LNCAP (cell line): ENCODE measurements at regions not wholly inside any gene's neighbourhood (a gene's known extent, or its start where the extent isn't known, plus 50 kb on each side); places are given as distances from the start of the nearest gene placed in this dataset.

Experiments
- TF ChIP-seq, protein P1 (sequence below): fragments of 450-650 bp; IDR thresholded peaks from 2 replicates; pipeline ENCODE4 v1.5.1; 2017; ENCODE audit warnings: mild to moderate bottlenecking

DNA sequence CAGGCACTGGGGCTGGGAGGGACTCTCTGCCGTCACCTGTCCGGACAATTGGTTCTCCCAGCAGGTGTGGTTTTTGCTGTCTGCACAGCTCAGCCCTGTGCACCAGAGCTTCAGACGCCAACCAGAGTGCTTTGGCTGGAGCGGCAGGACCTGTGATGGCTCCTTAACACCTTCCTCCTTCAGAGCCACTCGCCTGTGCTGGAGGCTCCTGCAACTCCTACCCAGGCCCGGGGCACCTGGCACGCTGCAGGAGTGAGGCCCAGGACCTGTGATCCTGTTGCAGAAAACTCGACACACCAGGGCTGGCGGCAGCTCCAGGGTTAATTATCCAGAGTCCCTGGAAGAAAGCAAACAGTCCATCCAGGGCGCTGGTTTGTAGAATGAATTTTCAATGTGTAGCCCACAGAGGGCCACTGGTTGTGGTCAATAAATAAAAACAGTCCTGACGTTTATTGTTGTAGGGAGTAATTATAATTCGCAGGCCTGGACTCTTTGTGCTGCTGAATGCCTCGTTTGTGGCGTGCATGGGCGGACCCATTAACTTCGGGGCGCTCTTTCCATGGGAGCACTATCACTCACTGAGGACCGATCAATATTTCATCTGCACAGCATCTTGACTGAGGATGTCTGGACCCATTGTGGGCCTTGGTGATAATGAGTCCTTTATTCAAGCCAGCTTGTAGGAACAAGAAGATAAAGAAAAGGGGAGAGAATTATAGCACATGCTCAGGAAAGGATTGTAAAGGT, 339.7 kb upstream of the IRX4 start:
- TF ChIP-seq, protein P1, sequence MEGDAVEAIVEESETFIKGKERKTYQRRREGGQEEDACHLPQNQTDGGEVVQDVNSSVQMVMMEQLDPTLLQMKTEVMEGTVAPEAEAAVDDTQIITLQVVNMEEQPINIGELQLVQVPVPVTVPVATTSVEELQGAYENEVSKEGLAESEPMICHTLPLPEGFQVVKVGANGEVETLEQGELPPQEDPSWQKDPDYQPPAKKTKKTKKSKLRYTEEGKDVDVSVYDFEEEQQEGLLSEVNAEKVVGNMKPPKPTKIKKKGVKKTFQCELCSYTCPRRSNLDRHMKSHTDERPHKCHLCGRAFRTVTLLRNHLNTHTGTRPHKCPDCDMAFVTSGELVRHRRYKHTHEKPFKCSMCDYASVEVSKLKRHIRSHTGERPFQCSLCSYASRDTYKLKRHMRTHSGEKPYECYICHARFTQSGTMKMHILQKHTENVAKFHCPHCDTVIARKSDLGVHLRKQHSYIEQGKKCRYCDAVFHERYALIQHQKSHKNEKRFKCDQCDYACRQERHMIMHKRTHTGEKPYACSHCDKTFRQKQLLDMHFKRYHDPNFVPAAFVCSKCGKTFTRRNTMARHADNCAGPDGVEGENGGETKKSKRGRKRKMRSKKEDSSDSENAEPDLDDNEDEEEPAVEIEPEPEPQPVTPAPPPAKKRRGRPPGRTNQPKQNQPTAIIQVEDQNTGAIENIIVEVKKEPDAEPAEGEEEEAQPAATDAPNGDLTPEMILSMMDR = no peak

DNA sequence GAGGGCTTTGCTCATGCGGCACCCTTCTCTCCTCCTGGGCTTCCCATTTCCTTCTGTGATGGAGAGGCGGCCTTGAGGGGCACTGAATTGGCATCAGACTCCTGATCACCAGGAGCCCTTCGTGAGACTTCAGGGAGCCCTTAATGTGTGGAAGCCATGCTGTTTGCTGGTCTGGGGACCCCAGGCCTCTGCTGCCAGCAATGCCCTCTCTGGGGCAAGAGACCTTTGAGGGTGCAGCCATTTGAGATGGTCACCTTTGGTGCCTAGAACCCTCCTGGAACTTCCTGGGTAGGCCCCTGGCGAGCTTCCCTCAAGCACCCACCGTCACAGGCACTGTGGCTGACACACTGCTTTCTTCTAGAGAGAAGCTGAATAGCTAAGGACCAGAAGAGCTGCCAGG, 338.7 kb upstream of the IRX4 start:
- TF ChIP-seq, protein P1 = no peak

DNA sequence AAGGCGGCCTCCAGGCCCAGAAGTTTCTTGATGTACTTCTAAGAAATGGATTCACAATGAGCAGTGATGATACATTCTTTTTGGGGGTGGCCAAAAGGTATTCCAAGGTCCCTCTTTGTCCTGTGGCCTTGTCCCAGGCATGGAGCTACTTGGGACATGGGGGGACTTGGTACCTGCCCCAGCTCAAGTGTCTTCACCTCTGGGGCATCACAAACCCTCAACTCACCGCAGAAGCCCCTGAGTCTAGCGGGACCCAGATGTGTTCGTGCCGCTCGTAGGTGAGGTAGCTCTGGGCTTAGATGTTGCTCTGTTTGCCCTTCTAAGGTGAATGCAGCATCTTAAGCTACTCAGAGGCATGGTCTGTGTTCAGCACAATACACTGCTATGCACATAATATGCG, 338.0 kb upstream of the IRX4 start:
- TF ChIP-seq, protein P1 = no peak

DNA sequence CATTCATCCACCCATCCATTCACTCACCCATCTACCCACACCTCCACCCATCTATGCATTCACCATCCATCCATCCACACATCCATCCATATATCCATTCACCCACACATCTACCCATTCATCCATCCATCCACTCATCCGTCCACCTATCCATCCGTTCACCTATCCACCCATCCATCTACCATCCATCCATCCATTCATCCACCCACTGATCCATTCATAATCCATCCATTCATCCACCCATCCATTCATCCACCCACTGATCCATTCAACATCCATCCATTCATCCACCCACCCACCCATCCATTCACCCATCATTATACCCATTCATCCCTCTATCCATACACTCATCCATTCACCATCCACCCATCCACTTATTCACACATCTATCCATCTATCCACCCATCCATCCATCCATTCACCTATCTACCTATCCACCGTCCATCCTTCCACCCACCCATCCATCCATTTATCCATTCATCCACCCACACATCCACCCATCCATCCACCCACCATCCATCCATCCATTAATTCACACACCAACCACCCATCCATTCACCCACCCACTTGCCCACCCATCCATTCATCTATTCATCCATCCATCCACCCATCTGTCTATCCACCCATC, 336.5 kb upstream of the IRX4 start:
- TF ChIP-seq, protein P1 = no peak

DNA sequence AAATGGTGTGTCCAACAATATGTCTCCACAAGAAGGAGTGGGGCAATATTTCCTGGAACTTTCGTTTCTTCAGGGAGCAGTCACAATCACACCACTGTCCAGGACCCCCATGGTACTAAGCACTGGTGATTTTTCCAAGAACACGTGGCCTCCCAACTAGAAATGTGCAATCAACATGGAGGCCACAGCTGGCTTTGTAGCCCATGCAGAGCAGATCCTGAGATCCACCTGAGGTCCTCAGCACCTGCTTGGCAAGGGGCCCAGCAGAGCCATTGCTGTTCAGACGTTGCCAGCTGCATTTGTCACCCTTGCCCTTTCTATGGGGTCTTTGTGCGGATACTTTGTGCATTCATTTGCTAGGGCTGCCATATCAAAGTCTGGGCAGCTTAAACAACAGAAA, 334.5 kb upstream of the IRX4 start:
- TF ChIP-seq, protein P1 = no peak

DNA sequence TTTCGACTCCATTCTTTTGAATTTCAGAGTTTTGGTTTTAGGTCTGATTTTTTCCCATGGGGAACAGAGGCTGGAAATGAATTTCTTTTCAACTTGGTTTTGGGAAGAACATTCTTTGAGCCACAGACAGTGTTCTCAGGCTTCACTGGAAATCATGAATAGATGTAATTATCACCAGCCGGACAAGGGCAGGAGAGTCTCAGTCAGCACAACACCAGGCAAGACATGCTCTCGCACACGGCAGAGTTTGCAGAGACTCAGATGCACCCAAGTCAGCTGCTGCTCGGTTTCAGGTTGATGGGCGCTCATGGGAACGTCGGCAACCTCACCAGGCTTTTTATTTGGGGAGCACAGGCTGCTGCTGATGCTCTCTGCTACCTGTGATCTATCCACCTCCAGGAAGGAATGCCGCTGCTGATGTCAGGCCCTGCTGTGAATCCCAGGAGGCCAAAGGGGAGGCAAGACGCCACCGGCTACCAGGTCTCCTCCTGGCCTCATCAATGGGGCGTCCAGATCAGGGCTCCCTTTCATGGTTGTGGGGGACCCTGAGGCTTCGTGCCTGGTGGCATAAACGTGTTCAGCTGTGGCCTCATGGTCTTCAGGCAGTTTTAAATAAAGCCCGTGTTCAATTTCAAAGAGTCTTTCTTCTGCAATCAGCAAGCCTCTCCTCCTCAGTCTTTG, 332.3 kb upstream of the IRX4 start:
- TF ChIP-seq, protein P1 = no peak

DNA sequence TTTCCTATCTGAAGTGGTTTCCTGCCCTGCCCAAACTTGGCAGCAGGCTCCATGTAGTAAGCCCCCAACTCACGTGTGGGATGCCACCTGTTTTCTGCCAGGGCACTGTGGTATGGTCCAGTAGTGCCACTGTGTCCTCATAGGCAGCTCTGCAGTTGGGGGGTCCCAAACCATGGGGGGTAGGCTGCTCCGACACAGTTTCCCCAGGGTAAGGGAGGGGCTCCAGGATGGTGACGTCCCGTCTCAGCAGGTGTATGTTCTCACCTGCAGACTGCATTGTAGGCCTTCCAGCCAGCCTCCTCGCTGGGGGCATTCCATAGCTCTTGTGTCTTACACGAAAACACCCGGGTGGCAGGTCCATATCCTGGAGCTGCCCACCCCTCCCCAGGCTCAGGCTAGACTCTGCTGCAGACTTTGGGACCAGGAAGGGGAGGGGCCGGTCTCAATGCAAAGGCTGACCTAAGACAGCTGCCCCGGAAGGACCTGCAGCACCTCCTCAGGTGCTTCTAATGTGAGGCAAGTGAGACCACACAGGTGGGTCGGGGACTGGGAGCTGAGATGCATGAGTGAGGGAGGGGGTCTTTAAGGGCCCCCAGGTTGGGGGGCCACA, 330.5 kb upstream of the IRX4 start:
- TF ChIP-seq, protein P1 = no peak
